ENCODE measurements at regions not wholly inside any gene's neighbourhood (a gene's known extent, or its start where the extent isn't known, plus 50 kb on each side); places are given as distances from the start of the nearest gene placed in this dataset.

- TF ChIP-seq, protein P1, sequence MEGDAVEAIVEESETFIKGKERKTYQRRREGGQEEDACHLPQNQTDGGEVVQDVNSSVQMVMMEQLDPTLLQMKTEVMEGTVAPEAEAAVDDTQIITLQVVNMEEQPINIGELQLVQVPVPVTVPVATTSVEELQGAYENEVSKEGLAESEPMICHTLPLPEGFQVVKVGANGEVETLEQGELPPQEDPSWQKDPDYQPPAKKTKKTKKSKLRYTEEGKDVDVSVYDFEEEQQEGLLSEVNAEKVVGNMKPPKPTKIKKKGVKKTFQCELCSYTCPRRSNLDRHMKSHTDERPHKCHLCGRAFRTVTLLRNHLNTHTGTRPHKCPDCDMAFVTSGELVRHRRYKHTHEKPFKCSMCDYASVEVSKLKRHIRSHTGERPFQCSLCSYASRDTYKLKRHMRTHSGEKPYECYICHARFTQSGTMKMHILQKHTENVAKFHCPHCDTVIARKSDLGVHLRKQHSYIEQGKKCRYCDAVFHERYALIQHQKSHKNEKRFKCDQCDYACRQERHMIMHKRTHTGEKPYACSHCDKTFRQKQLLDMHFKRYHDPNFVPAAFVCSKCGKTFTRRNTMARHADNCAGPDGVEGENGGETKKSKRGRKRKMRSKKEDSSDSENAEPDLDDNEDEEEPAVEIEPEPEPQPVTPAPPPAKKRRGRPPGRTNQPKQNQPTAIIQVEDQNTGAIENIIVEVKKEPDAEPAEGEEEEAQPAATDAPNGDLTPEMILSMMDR (IDR thresholded peaks at IDR 0.05 in 8 of 11, conservative IDR thresholded peaks at IDR 0.05 in 3 of 11): no peak
- TF ChIP-seq POLR2A (IDR thresholded peaks at IDR 0.05): no peak
Observed at GRCh38 chr1:81472387-81472786, 328.3 kb upstream of the ADGRL2 start.
